ENCODE measurements at regions not wholly inside any gene's neighbourhood (a gene's known extent, or its start where the extent isn't known, plus 50 kb on each side); places are given as distances from the start of the nearest gene placed in this dataset.

DNA sequence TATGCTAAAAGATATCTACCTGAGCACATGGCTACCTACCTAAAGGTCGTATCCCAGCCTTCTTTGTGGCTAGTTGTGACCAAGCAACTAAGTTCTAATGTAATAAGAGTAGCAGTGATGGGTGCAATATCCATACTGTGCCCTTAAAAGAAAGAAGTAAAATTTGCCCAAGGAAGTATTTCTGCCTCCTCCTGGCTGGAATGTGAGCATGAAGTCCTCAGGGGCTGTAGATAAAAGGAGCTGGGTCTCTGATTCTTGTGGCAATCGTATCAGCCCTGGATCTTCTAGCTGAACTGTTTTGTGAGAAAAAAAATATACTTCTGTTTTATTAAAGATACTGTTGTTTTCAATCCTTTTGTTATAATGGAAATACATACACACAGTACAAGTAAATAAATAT lies 217.4 kb downstream of the GPAT3 start:
- TF ChIP-seq, protein P1, sequence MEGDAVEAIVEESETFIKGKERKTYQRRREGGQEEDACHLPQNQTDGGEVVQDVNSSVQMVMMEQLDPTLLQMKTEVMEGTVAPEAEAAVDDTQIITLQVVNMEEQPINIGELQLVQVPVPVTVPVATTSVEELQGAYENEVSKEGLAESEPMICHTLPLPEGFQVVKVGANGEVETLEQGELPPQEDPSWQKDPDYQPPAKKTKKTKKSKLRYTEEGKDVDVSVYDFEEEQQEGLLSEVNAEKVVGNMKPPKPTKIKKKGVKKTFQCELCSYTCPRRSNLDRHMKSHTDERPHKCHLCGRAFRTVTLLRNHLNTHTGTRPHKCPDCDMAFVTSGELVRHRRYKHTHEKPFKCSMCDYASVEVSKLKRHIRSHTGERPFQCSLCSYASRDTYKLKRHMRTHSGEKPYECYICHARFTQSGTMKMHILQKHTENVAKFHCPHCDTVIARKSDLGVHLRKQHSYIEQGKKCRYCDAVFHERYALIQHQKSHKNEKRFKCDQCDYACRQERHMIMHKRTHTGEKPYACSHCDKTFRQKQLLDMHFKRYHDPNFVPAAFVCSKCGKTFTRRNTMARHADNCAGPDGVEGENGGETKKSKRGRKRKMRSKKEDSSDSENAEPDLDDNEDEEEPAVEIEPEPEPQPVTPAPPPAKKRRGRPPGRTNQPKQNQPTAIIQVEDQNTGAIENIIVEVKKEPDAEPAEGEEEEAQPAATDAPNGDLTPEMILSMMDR (IDR thresholded peaks at IDR 0.05), result no peak
- no peak for TF ChIP-seq POLR2A (IDR thresholded peaks at IDR 0.05)
- no peak for TF ChIP-seq POLR2AphosphoS5 (IDR thresholded peaks at IDR 0.05; ENCODE audit: insufficient read depth in 1 of 2, low read depth in 1 of 2)

Measured in vagina (tissue), 2 donors.